ENCODE measurements at regions not wholly inside any gene's neighbourhood (a gene's known extent, or its start where the extent isn't known, plus 50 kb on each side); places are given as distances from the start of the nearest gene placed in this dataset.

- TF ChIP-seq CTCF (conservative IDR thresholded peaks at IDR 0.05) = no peak
- peaks cover 8% of the 10 kb centered on the region for H3K4me1 Mint-ChIP-seq
Measured at GRCh38 chr2:122391726-122392125, 636.3 kb downstream of the TSN start.

GRCh38 chr2:122395687-122396086, 640.2 kb downstream of the TSN start:
- Mint-ChIP-seq H3K36me3 (ENCODE audit: low read depth) (no peaks in the 10 kb centered on the region), H3K9me3 (peaks cover 11% of the 10 kb centered on the region), H3K27me3 (ENCODE audit: low read depth) (no peaks in the 10 kb centered on the region), H3K4me3 (no peak overlapping the region), H3K27ac (ENCODE audit: unreplicated experiment) (no peak overlapping the region), H3K4me1 (peaks cover under 1% of the 10 kb centered on the region)
- no peak for DNase-seq (ENCODE audit: low read depth, low spot score)
- no peak for TF ChIP-seq CTCF (conservative IDR thresholded peaks at IDR 0.05)

More at GRCh38 chr2:122391726-122392125, 636.3 kb downstream of the TSN start:
- Mint-ChIP-seq H3K27me3 (ENCODE audit: low read depth) (no peaks in the 10 kb centered on the region), H3K9me3 (peaks cover 25% of the 10 kb centered on the region), H3K4me3 (no peak overlapping the region), H3K36me3 (ENCODE audit: low read depth) (peaks cover 4% of the 10 kb centered on the region), H3K27ac (ENCODE audit: unreplicated experiment) (no peak overlapping the region)
- DNase-seq (ENCODE audit: low read depth, low spot score) = no peak

GRCh38 chr2:122411231-122411630, 655.8 kb downstream of the TSN start:
- Mint-ChIP-seq H3K27me3 (ENCODE audit: low read depth) (no peaks in the 10 kb centered on the region), H3K4me3 (no peak overlapping the region), H3K9me3 (peaks cover 5% of the 10 kb centered on the region), H3K4me1 (no peaks in the 10 kb centered on the region), H3K27ac (ENCODE audit: unreplicated experiment) (no peak overlapping the region), H3K36me3 (ENCODE audit: low read depth) (peaks cover 4% of the 10 kb centered on the region)
- no peak for DNase-seq (ENCODE audit: low read depth, low spot score)
- TF ChIP-seq CTCF (conservative IDR thresholded peaks at IDR 0.05) = no peak

- no peak for DNase-seq (ENCODE audit: low read depth, low spot score)
- Mint-ChIP-seq H3K9me3 (peaks cover 5% of the 10 kb centered on the region), H3K36me3 (ENCODE audit: low read depth) (peaks cover 4% of the 10 kb centered on the region), H3K4me3 (no peak overlapping the region), H3K27me3 (ENCODE audit: low read depth) (no peaks in the 10 kb centered on the region), H3K27ac (ENCODE audit: unreplicated experiment) (no peak overlapping the region), H3K4me1 (no peaks in the 10 kb centered on the region)
- TF ChIP-seq CTCF (conservative IDR thresholded peaks at IDR 0.05) = no peak
Measured at GRCh38 chr2:122412360-122412759, 656.9 kb downstream of the TSN start.

- H3K9me3 Mint-ChIP-seq = peaks cover 5% of the 10 kb centered on the region
- H3K4me3 Mint-ChIP-seq = no peak overlapping the region
- no peaks in the 10 kb centered on the region for H3K27me3 Mint-ChIP-seq (ENCODE audit: low read depth)
- peaks cover 4% of the 10 kb centered on the region for H3K36me3 Mint-ChIP-seq (ENCODE audit: low read depth)
- DNase-seq (ENCODE audit: low read depth, low spot score) = no peak
- H3K4me1 Mint-ChIP-seq = no peaks in the 10 kb centered on the region
- TF ChIP-seq CTCF (conservative IDR thresholded peaks at IDR 0.05) = no peak
- no peak overlapping the region for H3K27ac Mint-ChIP-seq (ENCODE audit: unreplicated experiment)
Measured at GRCh38 chr2:122414902-122415301, 659.5 kb downstream of the TSN start.

GRCh38 chr2:122417114-122417513, 661.7 kb downstream of the TSN start:
- TF ChIP-seq CTCF (conservative IDR thresholded peaks at IDR 0.05) = no peak
- H3K4me3 Mint-ChIP-seq = no peak overlapping the region
- H3K9me3 Mint-ChIP-seq = no peaks in the 10 kb centered on the region
- H3K27ac Mint-ChIP-seq (ENCODE audit: unreplicated experiment) = no peak overlapping the region
- DNase-seq (ENCODE audit: low read depth, low spot score) = no peak
- H3K4me1 Mint-ChIP-seq = no peaks in the 10 kb centered on the region
- H3K27me3 Mint-ChIP-seq (ENCODE audit: low read depth) = no peaks in the 10 kb centered on the region
- no peaks in the 10 kb centered on the region for H3K36me3 Mint-ChIP-seq (ENCODE audit: low read depth)

All from neural crest cell (in vitro differentiated cells).